ENCODE measurements at regions not wholly inside any gene's neighbourhood (a gene's known extent, or its start where the extent isn't known, plus 50 kb on each side); places are given as distances from the start of the nearest gene placed in this dataset.
"Not testable (repeated sequence)": the region's sequence is repeated elsewhere in the genome, so short reads cannot be mapped to it uniquely, and the experiment has no call there.

- H3K4me3 ChIP-seq, result no peak overlapping the region
- intact Hi-C loops (cut with DNase I), result no loop called here
- H3K27me3 ChIP-seq (replicated peaks; ENCODE audit: insufficient read depth), result no peaks in the 10 kb centered on the region
- TF ChIP-seq POLR2AphosphoS5 (IDR thresholded peaks at IDR 0.05) (no peak), POLR2A (IDR thresholded peaks at IDR 0.05) (no peak), CTCF (IDR thresholded peaks at IDR 0.05) (no peak)
- no peak overlapping the region for H3K27ac ChIP-seq
- no peak for DNase-seq (ENCODE audit: low spot score)
- WGBS, result 92% methylated on average over 3 of the region's 3 CpGs
- H3K4me1 ChIP-seq (replicated peaks), result no peaks in the 10 kb centered on the region
- H3K9me3 ChIP-seq, result no peaks in the 10 kb centered on the region
- no peaks in the 10 kb centered on the region for H3K36me3 ChIP-seq
These were observed 614.8 kb downstream of the DIPK2A start for GRCh38 chr3:144586382-144586781.

- intact Hi-C loops (cut with DNase I), result no loop called here
- no peak overlapping the region for H3K4me3 ChIP-seq
- TF ChIP-seq POLR2A (IDR thresholded peaks at IDR 0.05), result no peak
- TF ChIP-seq POLR2AphosphoS5 (IDR thresholded peaks at IDR 0.05), result no peak
- TF ChIP-seq CTCF (IDR thresholded peaks at IDR 0.05), result no peak
- H3K27me3 ChIP-seq (replicated peaks; ENCODE audit: insufficient read depth), result no peaks in the 10 kb centered on the region
- H3K36me3 ChIP-seq, result no peaks in the 10 kb centered on the region
- no peaks in the 10 kb centered on the region for H3K4me1 ChIP-seq (replicated peaks)
- WGBS, result 81% methylated on average over 2 of the region's 2 CpGs
- no peak for DNase-seq (ENCODE audit: low spot score)
- no peaks in the 10 kb centered on the region for H3K9me3 ChIP-seq
- no peak overlapping the region for H3K27ac ChIP-seq
These were observed 619.2 kb downstream of the DIPK2A start for GRCh38 chr3:144590854-144591253.

GRCh38 chr3:144593881-144594280 lies 622.3 kb downstream of the DIPK2A start:
- TF ChIP-seq POLR2A (IDR thresholded peaks at IDR 0.05) (no peak), POLR2AphosphoS5 (IDR thresholded peaks at IDR 0.05) (no peak), CTCF (IDR thresholded peaks at IDR 0.05) (no peak)
- H3K9me3 ChIP-seq, result no peaks in the 10 kb centered on the region
- H3K36me3 ChIP-seq, result no peaks in the 10 kb centered on the region
- H3K4me3 ChIP-seq, result no peak overlapping the region
- no peak for DNase-seq (ENCODE audit: low spot score)
- WGBS, result 85% methylated on average over 4 of the region's 4 CpGs
- intact Hi-C loops (cut with DNase I), result no loop called here
- no peaks in the 10 kb centered on the region for H3K4me1 ChIP-seq (replicated peaks)
- H3K27me3 ChIP-seq (replicated peaks; ENCODE audit: insufficient read depth), result no peaks in the 10 kb centered on the region
- no peak overlapping the region for H3K27ac ChIP-seq

GRCh38 chr3:144620236-144620635 lies 648.6 kb downstream of the DIPK2A start:
- H3K27ac ChIP-seq; H3K4me1 ChIP-seq (replicated peaks); H3K9me3 ChIP-seq; H3K27me3 ChIP-seq (replicated peaks; ENCODE audit: insufficient read depth); H3K36me3 ChIP-seq; H3K4me3 ChIP-seq; intact Hi-C loops (cut with DNase I); DNase-seq (ENCODE audit: low spot score): not testable (repeated sequence)
- WGBS, result 96% methylated on average over 7 of the region's 7 CpGs

- TF ChIP-seq CTCF (IDR thresholded peaks at IDR 0.05) (no peak), POLR2A (IDR thresholded peaks at IDR 0.05) (no peak)
- H3K27me3 ChIP-seq (replicated peaks; ENCODE audit: insufficient read depth), result no peaks in the 10 kb centered on the region
- no peaks in the 10 kb centered on the region for H3K36me3 ChIP-seq
- no peaks in the 10 kb centered on the region for H3K9me3 ChIP-seq
- WGBS, result 94% methylated on average over 3 of the region's 3 CpGs
- H3K27ac ChIP-seq, result no peak overlapping the region
- DNase-seq (ENCODE audit: low spot score), result no peak
- no peaks in the 10 kb centered on the region for H3K4me1 ChIP-seq (replicated peaks)
- no peak overlapping the region for H3K4me3 ChIP-seq
- intact Hi-C loops (cut with DNase I), result no loop called here
These were observed 651.2 kb downstream of the DIPK2A start for GRCh38 chr3:144622845-144623244.
